ENCODE measurements at regions not wholly inside any gene's neighbourhood (a gene's known extent, or its start where the extent isn't known, plus 50 kb on each side); places are given as distances from the start of the nearest gene placed in this dataset.

GRCh38 chr6:114559419-114559818, 216.6 kb upstream of the HS3ST5 start:
- TF ChIP-seq CTCF (IDR thresholded peaks at IDR 0.05; ENCODE audit: insufficient read depth, low read depth, low read length) = no peak
- no peak for TF ChIP-seq EZH2 (IDR thresholded peaks at IDR 0.05; ENCODE audit: insufficient read depth, low read length)

Measured in astrocyte (in vitro differentiated cells and primary cell).